ENCODE measurements at regions not wholly inside any gene's neighbourhood (a gene's known extent, or its start where the extent isn't known, plus 50 kb on each side); places are given as distances from the start of the nearest gene placed in this dataset.

GRCh38 chr17:56098746-56099145 lies 54.5 kb upstream of the ANKFN1 start:
- DNase-seq, result no peak

GRCh38 chr17:56099649-56100048 lies 53.6 kb upstream of the ANKFN1 start:
- DNase-seq, result no peak
